ENCODE measurements at regions not wholly inside any gene's neighbourhood (a gene's known extent, or its start where the extent isn't known, plus 50 kb on each side); places are given as distances from the start of the nearest gene placed in this dataset.

DNA sequence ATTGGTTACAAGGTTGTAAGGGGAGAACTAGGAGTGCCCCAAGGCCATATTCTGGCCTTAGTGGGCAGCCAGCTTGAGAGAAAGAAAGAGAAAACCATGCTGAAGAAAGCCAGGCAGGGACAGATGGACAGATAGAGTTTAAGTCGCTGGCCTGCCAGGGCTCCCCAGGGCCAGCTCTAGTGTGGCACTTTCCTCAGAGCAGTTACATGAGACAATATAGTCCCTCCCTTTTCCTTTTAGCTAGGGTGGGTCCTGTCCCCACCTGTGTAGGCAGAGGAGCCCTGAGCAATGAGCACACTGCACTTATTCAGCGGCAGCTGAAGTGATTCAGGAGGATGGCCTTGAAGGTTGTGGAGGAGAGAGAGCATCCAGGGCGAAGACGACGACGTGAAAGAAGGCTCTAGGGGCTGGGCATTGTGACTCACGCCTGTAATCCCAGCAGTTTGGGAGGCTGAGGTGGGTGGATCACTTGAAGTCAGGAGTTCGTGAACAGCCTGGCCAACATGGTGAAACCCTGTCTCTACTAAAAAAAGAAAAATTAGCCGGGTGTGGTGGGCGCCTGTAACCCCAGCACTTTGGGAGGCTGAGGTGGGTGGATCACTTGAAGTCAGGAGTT is 152.0 kb upstream of the SLC1A4 start (continued):
- TF ChIP-seq, protein P1, sequence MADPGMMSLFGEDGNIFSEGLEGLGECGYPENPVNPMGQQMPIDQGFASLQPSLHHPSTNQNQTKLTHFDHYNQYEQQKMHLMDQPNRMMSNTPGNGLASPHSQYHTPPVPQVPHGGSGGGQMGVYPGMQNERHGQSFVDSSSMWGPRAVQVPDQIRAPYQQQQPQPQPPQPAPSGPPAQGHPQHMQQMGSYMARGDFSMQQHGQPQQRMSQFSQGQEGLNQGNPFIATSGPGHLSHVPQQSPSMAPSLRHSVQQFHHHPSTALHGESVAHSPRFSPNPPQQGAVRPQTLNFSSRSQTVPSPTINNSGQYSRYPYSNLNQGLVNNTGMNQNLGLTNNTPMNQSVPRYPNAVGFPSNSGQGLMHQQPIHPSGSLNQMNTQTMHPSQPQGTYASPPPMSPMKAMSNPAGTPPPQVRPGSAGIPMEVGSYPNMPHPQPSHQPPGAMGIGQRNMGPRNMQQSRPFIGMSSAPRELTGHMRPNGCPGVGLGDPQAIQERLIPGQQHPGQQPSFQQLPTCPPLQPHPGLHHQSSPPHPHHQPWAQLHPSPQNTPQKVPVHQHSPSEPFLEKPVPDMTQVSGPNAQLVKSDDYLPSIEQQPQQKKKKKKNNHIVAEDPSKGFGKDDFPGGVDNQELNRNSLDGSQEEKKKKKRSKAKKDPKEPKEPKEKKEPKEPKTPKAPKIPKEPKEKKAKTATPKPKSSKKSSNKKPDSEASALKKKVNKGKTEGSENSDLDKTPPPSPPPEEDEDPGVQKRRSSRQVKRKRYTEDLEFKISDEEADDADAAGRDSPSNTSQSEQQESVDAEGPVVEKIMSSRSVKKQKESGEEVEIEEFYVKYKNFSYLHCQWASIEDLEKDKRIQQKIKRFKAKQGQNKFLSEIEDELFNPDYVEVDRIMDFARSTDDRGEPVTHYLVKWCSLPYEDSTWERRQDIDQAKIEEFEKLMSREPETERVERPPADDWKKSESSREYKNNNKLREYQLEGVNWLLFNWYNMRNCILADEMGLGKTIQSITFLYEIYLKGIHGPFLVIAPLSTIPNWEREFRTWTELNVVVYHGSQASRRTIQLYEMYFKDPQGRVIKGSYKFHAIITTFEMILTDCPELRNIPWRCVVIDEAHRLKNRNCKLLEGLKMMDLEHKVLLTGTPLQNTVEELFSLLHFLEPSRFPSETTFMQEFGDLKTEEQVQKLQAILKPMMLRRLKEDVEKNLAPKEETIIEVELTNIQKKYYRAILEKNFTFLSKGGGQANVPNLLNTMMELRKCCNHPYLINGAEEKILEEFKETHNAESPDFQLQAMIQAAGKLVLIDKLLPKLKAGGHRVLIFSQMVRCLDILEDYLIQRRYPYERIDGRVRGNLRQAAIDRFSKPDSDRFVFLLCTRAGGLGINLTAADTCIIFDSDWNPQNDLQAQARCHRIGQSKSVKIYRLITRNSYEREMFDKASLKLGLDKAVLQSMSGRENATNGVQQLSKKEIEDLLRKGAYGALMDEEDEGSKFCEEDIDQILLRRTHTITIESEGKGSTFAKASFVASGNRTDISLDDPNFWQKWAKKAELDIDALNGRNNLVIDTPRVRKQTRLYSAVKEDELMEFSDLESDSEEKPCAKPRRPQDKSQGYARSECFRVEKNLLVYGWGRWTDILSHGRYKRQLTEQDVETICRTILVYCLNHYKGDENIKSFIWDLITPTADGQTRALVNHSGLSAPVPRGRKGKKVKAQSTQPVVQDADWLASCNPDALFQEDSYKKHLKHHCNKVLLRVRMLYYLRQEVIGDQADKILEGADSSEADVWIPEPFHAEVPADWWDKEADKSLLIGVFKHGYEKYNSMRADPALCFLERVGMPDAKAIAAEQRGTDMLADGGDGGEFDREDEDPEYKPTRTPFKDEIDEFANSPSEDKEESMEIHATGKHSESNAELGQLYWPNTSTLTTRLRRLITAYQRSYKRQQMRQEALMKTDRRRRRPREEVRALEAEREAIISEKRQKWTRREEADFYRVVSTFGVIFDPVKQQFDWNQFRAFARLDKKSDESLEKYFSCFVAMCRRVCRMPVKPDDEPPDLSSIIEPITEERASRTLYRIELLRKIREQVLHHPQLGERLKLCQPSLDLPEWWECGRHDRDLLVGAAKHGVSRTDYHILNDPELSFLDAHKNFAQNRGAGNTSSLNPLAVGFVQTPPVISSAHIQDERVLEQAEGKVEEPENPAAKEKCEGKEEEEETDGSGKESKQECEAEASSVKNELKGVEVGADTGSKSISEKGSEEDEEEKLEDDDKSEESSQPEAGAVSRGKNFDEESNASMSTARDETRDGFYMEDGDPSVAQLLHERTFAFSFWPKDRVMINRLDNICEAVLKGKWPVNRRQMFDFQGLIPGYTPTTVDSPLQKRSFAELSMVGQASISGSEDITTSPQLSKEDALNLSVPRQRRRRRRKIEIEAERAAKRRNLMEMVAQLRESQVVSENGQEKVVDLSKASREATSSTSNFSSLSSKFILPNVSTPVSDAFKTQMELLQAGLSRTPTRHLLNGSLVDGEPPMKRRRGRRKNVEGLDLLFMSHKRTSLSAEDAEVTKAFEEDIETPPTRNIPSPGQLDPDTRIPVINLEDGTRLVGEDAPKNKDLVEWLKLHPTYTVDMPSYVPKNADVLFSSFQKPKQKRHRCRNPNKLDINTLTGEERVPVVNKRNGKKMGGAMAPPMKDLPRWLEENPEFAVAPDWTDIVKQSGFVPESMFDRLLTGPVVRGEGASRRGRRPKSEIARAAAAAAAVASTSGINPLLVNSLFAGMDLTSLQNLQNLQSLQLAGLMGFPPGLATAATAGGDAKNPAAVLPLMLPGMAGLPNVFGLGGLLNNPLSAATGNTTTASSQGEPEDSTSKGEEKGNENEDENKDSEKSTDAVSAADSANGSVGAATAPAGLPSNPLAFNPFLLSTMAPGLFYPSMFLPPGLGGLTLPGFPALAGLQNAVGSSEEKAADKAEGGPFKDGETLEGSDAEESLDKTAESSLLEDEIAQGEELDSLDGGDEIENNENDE (IDR thresholded peaks at IDR 0.05; ENCODE audit: insufficient replicate concordance, low read length) = no peak
- TF ChIP-seq CEBPB (IDR thresholded peaks at IDR 0.05; ENCODE audit: low read depth, low read length) = no peak
- TF ChIP-seq RXRA (IDR thresholded peaks at IDR 0.05; ENCODE audit: insufficient read depth, low read depth, low read length) = no peak
- TF ChIP-seq CTBP2 (IDR thresholded peaks at IDR 0.05; ENCODE audit: borderline replicate concordance, insufficient read depth, insufficient read length, low read length) = no peak
- no peak for TF ChIP-seq NANOG (IDR thresholded peaks at IDR 0.05; ENCODE audit: insufficient read depth, low read depth, low read length, poor library complexity, severe bottlenecking)
- TF ChIP-seq KDM1A (IDR thresholded peaks at IDR 0.05; ENCODE audit: borderline replicate concordance, low read length) = no peak
- TF ChIP-seq RBBP5 (IDR thresholded peaks at IDR 0.05; ENCODE audit: borderline replicate concordance, low read depth, low read length) = no peak
- TF ChIP-seq KDM5A (IDR thresholded peaks at IDR 0.05; ENCODE audit: low read length) = no peak
- TF ChIP-seq TAF1 (IDR thresholded peaks at IDR 0.05; ENCODE audit: low read depth, low read length) = no peak
- no peak for TF ChIP-seq RNF2 (IDR thresholded peaks at IDR 0.05; ENCODE audit: borderline replicate concordance, low read depth, low read length, missing control alignments, poor library complexity, severe bottlenecking)

Measured in H1 (cell line).